HL-60/S4 treated with retinoic acid at 250 ng/mL for 4 days and 3 days (cell line): ENCODE measurements at regions not wholly inside any gene's neighbourhood (a gene's known extent, or its start where the extent isn't known, plus 50 kb on each side); places are given as distances from the start of the nearest gene placed in this dataset.
"Not testable (repeated sequence)": the region's sequence is repeated elsewhere in the genome, so short reads cannot be mapped to it uniquely, and the experiment has no call there.

ENCODE experiments used
- in situ Hi-C: fragments of 300-500 bp; cut with MboI; formaldehyde crosslinking; loops from 2 replicates; pipeline ENCODE4 v1.7.0; 2022; ENCODE audit warnings: low sequenced_read_pairs

DNA sequence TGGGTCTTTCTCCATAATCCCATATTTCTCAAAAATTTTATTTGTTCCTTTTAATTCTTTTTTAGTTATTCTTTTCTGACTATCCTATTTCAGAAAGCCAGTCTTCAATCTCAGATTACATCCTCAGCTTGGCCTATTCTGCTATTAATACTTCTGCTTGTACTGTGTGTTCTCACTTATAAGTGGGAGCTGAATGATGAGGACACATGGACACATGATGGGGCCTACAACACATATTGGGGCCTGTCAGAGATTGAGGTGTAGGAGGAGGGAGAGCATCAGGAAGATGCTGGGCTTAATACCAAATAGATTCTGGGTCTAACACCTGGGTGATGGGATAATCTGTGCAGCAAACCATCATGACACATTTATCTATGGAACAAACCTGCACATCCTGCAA is 82.3 kb downstream of the MAGEE1 start:
- in situ Hi-C loops, result no loop called here

DNA sequence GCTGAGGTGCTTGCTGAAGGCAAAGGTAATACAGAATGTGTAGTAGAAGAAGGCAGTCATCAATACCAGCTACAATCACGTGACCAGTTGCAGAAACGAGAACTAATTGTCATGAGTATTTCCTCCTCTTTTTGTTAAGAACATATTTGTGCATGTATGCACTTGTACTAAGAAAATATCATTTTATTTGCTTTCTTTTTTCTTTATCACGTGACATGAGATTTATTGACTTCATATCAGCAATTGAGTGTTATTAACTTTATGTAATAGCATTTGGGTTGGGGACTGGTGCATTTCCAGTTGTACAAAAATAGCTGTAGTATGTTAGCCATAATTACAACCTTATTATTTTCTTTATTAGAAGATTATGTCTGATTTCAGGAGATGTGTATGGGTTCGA is 90.0 kb downstream of the MAGEE1 start:
- in situ Hi-C loops, result no loop called here

DNA sequence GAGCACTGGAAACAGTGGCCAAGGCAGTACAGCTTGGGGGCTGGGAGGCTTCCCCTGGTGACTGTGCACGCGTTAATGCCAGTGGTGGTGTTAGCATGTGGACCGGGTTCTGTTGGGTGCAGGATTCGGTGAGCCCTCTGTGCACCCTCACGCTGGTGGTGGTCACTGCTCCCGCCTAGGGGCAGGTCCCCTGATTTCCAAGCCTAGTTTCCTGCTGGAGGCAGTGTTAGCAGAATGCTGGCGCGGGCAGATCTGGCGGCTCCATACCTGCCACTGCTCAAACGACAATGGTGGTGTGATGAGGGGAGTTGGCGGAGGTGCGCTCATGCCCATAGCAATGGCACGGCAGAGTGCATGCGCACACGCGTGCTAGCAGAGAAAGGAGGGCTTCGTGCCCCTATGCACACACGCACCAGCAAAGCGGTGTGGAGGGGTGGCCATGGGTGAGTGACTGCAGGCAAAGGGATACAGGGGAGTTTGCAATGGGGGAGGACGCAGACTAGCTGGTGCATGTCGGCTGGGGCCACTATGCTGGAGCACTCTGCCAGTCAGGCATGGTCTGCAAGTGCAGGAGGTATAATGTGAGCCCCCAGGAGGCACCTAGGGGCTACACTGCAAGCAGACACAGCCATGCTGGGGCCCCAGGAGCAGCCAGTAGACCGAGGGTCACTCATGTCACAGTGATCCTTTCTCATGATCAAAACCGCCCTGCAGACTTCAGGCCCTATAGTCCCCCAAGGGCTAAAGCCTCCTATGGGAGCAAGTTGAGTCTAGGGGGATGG is 93.0 kb downstream of the MAGEE1 start:
- in situ Hi-C loops, result no loop called here

DNA sequence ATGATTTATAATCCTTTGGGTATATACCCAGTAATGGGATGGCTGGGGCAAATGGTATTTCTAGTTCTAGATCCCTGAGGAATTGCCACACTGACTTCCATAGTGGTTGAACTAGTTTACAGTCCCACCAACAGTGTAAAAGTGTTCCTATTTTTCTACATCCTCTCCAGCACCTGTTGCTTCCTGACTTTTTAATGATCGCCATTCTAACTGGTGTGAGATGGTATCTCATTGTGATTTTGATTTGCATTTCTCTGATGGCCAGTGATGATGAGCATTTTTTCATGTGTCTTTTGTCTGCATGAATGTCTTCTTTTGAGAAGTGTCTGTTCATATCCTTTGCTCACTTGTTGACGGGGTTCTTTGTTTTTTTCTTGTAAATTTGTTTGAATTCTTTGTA is 108.2 kb downstream of the MAGEE1 start:
- in situ Hi-C loops, result not testable (repeated sequence)

DNA sequence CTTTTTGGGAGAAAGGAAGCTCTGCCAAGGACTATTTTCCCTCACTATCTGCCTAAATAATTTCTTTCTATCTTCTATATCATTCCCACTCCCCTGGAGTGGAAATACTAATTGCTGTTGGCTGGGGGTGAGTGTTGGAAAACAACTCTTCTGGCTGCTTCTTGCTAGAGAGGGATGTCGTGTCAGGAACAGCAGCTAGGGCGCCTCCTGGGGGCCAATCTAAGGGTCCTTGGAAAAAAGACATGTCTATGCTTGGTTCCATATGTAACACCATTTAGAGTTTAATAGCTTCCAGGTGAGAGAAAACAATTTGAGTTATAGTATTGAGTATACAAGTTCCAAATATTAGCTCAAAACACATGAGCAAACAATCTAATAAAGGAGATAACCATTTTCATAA is 111.3 kb downstream of the MAGEE1 start:
- in situ Hi-C loops, result no loop called here

DNA sequence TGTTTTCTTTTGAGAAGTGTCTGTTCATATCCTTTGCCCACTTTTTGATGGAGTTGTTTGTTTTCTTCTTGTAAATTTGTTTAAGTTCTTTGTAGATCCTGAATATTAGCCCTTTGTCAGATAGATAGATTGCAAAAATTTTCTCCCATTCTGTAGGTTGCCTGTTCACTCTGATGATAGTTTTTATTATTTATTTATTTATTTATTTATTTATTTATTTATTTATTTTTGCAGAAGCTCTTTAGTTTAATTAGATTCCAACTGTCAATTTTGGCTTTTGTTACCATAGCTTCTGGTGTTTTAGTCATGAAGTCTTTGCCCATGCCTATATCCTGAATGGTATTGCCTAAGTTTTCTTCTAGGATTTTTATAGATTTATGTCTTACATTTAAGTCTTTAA is 115.9 kb downstream of the MAGEE1 start:
- in situ Hi-C loops, result not testable (repeated sequence)

DNA sequence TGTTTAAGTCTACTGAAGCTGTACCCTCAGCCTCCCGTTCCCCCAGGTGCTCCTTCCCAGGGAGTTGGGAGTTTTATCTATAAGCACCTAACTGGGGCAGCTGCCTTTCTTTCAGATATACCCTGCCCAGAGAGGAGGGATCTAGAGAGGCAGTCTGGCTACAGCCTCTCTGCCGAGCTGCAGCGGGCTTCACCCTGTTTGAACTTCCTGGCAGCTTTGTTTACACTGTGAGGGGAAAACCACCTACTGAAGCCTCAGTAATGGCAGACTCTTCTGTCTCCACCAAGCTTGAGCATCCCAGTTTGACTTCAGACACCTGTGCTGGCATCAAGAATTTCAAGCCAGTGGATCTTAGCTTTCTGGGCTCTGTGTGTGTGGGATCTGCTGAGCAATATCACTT is 122.5 kb downstream of the MAGEE1 start:
- in situ Hi-C loops, result loop anchor here (25.0 kb wide), 1 partner anchor 1487 kb away; no protein-coding TSS in a partner anchor

DNA sequence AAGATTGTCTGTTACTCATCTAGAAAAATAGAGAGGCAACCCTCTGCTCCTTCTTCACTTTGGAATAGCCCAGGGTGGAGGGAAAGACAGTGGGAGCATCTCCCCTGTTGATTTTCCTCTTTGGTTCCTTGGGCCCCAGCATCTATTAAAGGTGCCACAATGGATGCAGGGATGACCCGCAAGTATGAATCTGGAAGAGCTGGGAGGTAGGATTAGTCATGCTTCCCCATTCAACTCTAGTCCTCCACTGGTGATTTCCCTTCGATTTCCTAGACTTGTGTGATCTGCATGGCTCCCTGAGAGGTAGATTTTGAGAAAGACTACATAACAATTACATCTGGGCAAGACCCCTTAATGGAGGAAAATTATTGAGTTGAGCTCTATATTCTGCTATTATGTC is 127.8 kb downstream of the MAGEE1 start:
- in situ Hi-C loops, result loop anchor here (25.0 kb wide), 1 partner anchor 1482 kb away; no protein-coding TSS in a partner anchor

DNA sequence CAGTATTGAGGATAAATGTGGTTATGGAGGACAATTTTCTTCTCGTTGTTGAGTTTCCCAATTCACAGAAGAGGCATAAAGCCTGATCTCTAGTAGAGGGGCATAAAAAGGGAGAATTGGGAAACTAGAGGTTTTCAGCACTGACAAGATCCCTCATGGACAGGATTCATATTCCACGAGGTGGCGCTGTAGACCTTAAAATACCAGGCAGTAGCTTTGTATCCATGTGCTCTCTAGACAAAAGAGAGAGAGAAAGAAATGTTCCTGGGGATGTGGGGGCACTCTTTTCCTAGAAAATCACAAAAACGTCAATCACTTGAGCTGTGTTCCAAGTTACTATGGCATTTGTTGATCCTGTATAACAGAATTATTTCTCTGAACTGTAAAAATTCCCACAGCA is 128.3 kb downstream of the MAGEE1 start:
- in situ Hi-C loops, result loop anchor here (25.0 kb wide), 1 partner anchor 1481 kb away; no protein-coding TSS in a partner anchor

DNA sequence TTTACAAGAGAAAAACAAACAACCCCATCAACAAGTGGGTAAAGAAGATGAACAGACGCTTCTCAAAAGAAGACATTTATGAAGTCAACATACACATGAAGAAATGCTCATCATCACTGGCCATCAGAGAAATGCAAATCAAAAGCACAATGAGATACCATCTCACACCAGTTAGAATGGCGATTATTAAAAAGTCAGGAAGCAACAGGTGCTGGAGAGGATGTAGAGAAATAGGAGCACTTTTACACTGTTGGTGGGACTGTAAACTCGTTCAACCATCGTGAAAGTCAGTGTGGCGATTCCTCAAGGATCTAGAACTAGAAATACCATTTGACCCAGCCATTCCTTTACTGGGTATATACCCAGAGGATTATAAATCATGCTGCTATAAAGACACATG is 137.3 kb downstream of the MAGEE1 start:
- in situ Hi-C loops, result loop anchor here (25.0 kb wide), 1 partner anchor 1472 kb away; no protein-coding TSS in a partner anchor

DNA sequence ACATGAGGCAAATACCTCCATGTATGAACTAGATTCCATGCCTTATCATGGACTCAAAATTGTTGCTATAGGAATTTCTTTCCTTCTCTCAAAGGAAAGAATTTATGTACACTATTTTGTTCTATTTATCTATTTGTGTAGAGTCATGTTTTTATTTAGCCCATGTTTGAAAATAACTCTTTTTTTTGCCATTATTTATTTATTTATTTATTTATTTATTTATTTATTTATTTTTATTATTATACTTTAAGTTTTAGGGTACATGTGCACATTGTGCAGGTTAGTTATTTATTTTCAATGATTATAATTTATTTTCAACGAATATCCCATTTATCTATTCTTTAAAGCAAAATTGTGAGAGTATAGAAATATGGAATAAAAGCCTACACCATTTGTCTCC is 177.9 kb downstream of the MAGEE1 start:
- in situ Hi-C loops, result no loop called here

DNA sequence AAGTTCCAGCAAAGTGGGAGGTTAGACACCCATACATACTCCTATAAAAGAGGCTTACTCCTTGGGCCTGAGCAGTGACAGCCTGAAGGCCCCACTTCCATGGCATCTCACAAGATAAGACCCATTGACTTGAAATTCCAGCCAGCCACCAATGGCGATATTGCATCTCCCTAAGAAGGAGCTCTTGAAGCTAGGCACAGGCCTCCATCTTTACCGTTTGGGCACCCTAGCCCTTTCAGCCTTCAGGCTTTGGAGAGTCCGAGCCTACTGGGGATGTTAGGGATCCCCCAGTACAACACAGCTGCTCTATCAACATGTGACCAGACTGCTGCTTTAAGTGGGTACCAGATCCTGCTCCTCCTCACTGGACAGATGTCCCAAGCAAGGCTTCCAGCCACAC is 189.5 kb downstream of the MAGEE1 start:
- in situ Hi-C loops, result no loop called here

DNA sequence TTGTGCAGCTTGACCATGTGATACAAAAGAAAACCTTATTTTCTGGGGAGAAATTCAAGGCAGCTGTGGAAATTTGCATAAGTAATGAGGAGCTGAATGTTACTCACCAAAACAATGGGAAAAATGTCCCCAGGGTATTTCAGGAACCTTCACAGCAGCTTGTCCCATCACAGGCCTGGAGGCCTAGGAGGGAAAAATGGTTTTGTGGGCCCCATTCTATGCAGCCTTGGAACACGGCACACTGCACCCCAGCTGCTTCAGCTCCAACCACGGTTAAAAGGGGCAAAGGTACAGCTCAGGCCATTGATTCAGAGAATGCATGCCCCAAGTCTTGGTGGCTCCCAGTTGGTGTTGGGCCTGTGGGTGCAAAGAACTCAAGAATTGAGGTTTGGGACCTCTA is 216.1 kb downstream of the MAGEE1 start:
- in situ Hi-C loops, result no loop called here

DNA sequence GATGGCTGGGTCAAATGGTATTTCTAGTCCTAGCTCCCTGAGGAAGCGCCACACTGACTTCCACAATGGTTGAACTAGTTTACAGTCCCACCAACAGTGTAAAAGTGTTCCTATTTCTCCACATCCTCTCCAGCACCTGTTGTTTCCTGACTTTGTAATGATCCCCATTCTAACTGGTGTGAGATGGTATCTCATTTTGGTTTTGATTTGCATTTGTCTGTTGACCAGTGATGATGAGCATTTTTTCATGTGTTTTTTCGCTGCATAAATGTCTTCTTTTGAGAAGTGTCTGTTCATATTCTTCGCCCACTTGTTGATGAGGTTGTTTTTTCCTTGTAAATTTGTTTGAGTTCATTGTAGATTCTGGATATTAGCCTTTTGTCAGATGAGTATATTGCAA is 223.9 kb downstream of the MAGEE1 start:
- in situ Hi-C loops, result not testable (repeated sequence)

DNA sequence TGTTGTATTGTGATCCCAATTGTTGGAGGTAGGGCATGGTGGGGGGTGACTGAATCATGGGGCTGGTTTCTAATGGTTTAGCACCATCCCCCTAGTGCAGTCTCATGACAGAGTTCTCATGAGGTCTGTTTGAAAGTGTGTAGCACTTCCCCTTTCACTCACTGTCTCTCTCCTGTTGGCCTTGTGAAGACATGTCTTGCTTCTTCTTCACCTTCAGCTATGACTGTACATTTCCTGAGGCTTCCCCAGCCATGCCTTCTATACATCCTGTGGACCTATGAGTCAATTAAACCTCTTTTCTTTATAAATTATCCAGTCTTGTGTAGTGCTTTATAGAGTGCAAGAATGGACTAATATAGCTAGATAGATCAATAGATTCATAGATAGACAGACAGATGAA is 230.0 kb downstream of the MAGEE1 start:
- in situ Hi-C loops, result no loop called here
